ENCODE measurements at regions not wholly inside any gene's neighbourhood (a gene's known extent, or its start where the extent isn't known, plus 50 kb on each side); places are given as distances from the start of the nearest gene placed in this dataset.

DNA sequence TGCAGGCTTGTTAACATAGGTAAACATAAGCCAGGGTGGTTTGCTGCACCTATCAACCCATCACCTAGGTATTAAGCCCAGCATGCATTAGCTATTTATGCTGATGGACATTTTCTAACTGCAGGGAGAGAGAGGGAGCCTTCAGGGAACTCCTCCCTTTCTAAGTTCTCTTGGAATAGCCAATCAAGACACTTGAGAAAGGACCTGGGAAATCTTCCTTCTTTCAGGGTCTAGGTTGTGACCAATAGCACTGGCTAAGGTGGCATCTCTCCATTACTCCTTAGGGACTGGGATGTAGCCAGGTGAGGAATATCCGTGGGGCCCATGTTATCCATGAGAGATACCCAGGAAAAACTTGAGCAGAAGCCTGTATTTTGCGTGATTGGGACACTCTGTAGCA lies 849.6 kb upstream of the MAP3K7 start (continued):
- TF ChIP-seq, protein P1, sequence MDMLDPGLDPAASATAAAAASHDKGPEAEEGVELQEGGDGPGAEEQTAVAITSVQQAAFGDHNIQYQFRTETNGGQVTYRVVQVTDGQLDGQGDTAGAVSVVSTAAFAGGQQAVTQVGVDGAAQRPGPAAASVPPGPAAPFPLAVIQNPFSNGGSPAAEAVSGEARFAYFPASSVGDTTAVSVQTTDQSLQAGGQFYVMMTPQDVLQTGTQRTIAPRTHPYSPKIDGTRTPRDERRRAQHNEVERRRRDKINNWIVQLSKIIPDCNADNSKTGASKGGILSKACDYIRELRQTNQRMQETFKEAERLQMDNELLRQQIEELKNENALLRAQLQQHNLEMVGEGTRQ (IDR thresholded peaks at IDR 0.05; ENCODE audit: low read length) = no peak
- TF ChIP-seq CHD2 (IDR thresholded peaks at IDR 0.05; ENCODE audit: low read length) (no peak), GABPA (IDR thresholded peaks at IDR 0.05; ENCODE audit: borderline replicate concordance, insufficient read depth, low read length) (no peak)

Data from H1 (cell line).